Neuronal stem cell (in vitro differentiated cells): ENCODE measurements at regions not wholly inside any gene's neighbourhood (a gene's known extent, or its start where the extent isn't known, plus 50 kb on each side); places are given as distances from the start of the nearest gene placed in this dataset.
A peak's percentile ranks its signal among the peaks of the same experiment; 100 is the strongest.

Experiments used
- DNase-seq: peaks from one replicate; pipeline ENCODE4 v3.0.0-alpha.2; 2013; ENCODE audit warnings: low spot score
- H2AFZ ChIP-seq: one replicate; pipeline ENCODE4 v1.6.1; 2013; ENCODE audit warnings: mild to moderate bottlenecking, low read length, inconsistent platforms
- H2AK5ac ChIP-seq: 2 replicates; pipeline ENCODE4 v1.6.1; 2013; ENCODE audit warnings: low read depth, mild to moderate bottlenecking, inconsistent platforms, low read length, moderate library complexity, mixed read lengths
- H2BK120ac ChIP-seq: 2 replicates; pipeline ENCODE4 v1.6.1; 2013; ENCODE audit warnings: low read depth, mild to moderate bottlenecking, inconsistent platforms, low read length, moderate library complexity, mixed read lengths
- H2BK12ac ChIP-seq: one replicate; pipeline ENCODE4 v1.6.1; 2013; ENCODE audit warnings: low read length, inconsistent platforms
- H2BK15ac ChIP-seq: 2 replicates; pipeline ENCODE4 v1.6.1; 2013; ENCODE audit warnings: mild to moderate bottlenecking, low read length, inconsistent platforms, mixed read lengths
- H2BK5ac ChIP-seq: one replicate; pipeline ENCODE4 v1.6.1; 2013; ENCODE audit warnings: inconsistent platforms, mild to moderate bottlenecking, low read length, moderate library complexity
- H3K14ac ChIP-seq: one replicate; pipeline ENCODE4 v1.6.1; 2013; ENCODE audit warnings: low read length, inconsistent platforms
- H3K18ac ChIP-seq: 2 replicates; pipeline ENCODE4 v1.6.1; 2013; ENCODE audit warnings: low read length, inconsistent platforms
- H3K23ac ChIP-seq: 2 replicates; pipeline ENCODE4 v1.6.1; 2013; ENCODE audit warnings: low read depth, mild to moderate bottlenecking, mixed read lengths, low read length, inconsistent platforms; ENCODE audit not compliant: poor library complexity
- H3K27ac ChIP-seq: replicated peaks from 3 replicates; pipeline ENCODE4 v1.5.1; 2013; ENCODE audit warnings: low read length, inconsistent platforms
- H3K27me3 ChIP-seq, 3 experiments: 2 replicates each; pipeline ENCODE4 v1.6.1; 2013; ENCODE audit warnings: low read length in 3 of 3, mild to moderate bottlenecking in 2 of 3, inconsistent platforms in 1 of 3, low read depth in 1 of 3, mixed read lengths in 1 of 3, moderate library complexity in 1 of 3; ENCODE audit not compliant: control insufficient read depth in 3 of 3, insufficient read depth in 3 of 3
- H3K36me3 ChIP-seq, 2 donors: replicated peaks in 1 of 2; 2 replicates each; pipeline ENCODE4 v1.6.1; 2013; ENCODE audit warnings: low read length in 2 of 2; ENCODE audit not compliant: control insufficient read depth in 2 of 2, insufficient read depth in 2 of 2
- H3K4ac ChIP-seq: 2 replicates; pipeline ENCODE4 v1.6.1; 2013; ENCODE audit warnings: inconsistent platforms, mild to moderate bottlenecking, low read length, moderate library complexity
- H3K4me1 ChIP-seq, 2 donors: 1 replicate in 1 of 2; 2 replicates in 1 of 2; pipeline ENCODE4 v1.6.1; 2013; ENCODE audit warnings: low read length in 2 of 2, low read depth in 1 of 2; ENCODE audit not compliant: control insufficient read depth in 2 of 2, insufficient read depth in 1 of 2
- H3K4me2 ChIP-seq: one replicate; pipeline ENCODE4 v1.6.1; 2013; ENCODE audit warnings: mild to moderate bottlenecking, low read length, inconsistent platforms; ENCODE audit not compliant: insufficient read depth, poor library complexity, severe bottlenecking
- H3K4me3 ChIP-seq, 2 donors: 2 replicates each; pipeline ENCODE4 v1.5.1; 2013; ENCODE audit warnings: low read length in 2 of 2, mild to moderate bottlenecking in 2 of 2, inconsistent platforms in 1 of 2, moderate library complexity in 1 of 2
- H3K79me1 ChIP-seq: one replicate; pipeline ENCODE4 v1.6.1; 2013; ENCODE audit warnings: low read depth, mild to moderate bottlenecking, inconsistent platforms, low read length, moderate library complexity
- H3K9ac ChIP-seq: one replicate; pipeline ENCODE4 v1.6.1; 2013; ENCODE audit warnings: mild to moderate bottlenecking, low read depth, low read length, inconsistent platforms; ENCODE audit not compliant: poor library complexity
- H3K9me3 ChIP-seq, 2 donors: replicated peaks in 1 of 2; 2 replicates each; pipeline versions ENCODE3 to v1.6.1; 2013; ENCODE audit warnings: low read length in 2 of 2, mild to moderate bottlenecking in 2 of 2, inconsistent platforms in 1 of 2, low read depth in 1 of 2, mixed read lengths in 1 of 2, moderate library complexity in 1 of 2; ENCODE audit not compliant: control insufficient read depth in 2 of 2, insufficient read depth in 1 of 2
- H4K8ac ChIP-seq: one replicate; pipeline ENCODE4 v1.6.1; 2013; ENCODE audit warnings: low read depth, mild to moderate bottlenecking, inconsistent platforms, low read length, moderate library complexity
- H4K91ac ChIP-seq: one replicate; pipeline ENCODE4 v1.6.1; 2013; ENCODE audit warnings: low read length, low read depth, mild to moderate bottlenecking, inconsistent platforms; ENCODE audit not compliant: poor library complexity
- WGBS, 2 donors: extraction: QIAGEN DNeasy Blood & Tissue Kit; methylation state at CpG; one replicate each; pipeline ENCODE4 v1.1.7; 2013; ENCODE audit warnings: missing lambda C conversion rate in 2 of 2, mixed read lengths in 1 of 2; ENCODE audit not compliant: insufficient read length in 2 of 2, insufficient replicate concordance in 1 of 2; ENCODE audit errors: extremely low coverage in 2 of 2; 5-methylcytosine and 5-hydroxymethylcytosine counted together

DNA sequence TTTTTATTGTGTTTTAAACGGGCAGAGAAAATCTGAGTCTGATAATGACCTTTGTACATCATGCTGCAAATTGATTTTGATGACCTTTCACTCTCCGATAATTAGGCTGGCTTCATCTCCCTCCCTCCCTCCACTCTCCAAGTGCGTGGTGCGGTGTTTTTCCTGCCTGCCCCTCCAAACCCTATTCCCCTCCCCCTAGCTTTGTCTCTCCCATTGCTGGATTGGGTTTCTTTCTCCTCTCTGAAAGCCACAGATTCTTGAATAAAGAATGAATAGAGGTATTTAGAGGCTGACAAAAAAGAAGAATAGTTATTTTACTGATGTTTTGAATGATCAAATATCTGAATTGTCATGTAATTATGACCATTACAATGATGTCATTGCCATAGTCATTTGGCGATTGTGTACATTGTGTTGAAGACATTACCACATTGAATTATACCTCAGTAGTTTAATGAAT, 571.1 kb upstream of the ZNF608 start:
- H3K4me1 ChIP-seq, result peaks cover 3 to 24% of the 10 kb centered on the region in 2 donors
- no peak overlapping the region for H2BK12ac ChIP-seq
- H3K36me3 ChIP-seq, result no peaks in the 10 kb centered on the region
- no peak overlapping the region for H2BK15ac ChIP-seq
- H3K27me3 ChIP-seq, result no peaks in the 10 kb centered on the region
- H3K9ac ChIP-seq, result no peak overlapping the region
- H3K79me1 ChIP-seq, result no peaks in the 10 kb centered on the region
- DNase-seq, result peak; percentile 55
- H3K23ac ChIP-seq, result no peak overlapping the region
- H3K4me3 ChIP-seq, result no peak overlapping the region
- no peak overlapping the region for H3K4ac ChIP-seq
- no peak overlapping the region for H2BK5ac ChIP-seq
- WGBS, 2 donors, result no CpG with 5 or more reads among the region's 5 CpGs
- no peak overlapping the region for H3K4me2 ChIP-seq
- H3K27ac ChIP-seq, result no peak overlapping the region
- no peak overlapping the region for H4K8ac ChIP-seq
- H2BK120ac ChIP-seq, result no peak overlapping the region
- no peak overlapping the region for H4K91ac ChIP-seq
- no peak overlapping the region for H3K14ac ChIP-seq
- no peak overlapping the region for H2AK5ac ChIP-seq
- peak overlapping the region; percentile 51 for H2AFZ ChIP-seq
- H3K9me3 ChIP-seq, result peaks cover 0 to 19% of the 10 kb centered on the region in 2 donors
- H3K18ac ChIP-seq, result no peak overlapping the region

- peaks cover 0 to 3% of the 10 kb centered on the region in 2 donors for H3K9me3 ChIP-seq
- no peak for DNase-seq
- no peak overlapping the region for H4K8ac ChIP-seq
- no peak overlapping the region for H2BK120ac ChIP-seq
- H2AFZ ChIP-seq, result no peak overlapping the region
- no peaks in the 10 kb centered on the region for H3K36me3 ChIP-seq
- no peaks in the 10 kb centered on the region for H3K79me1 ChIP-seq
- no peaks in the 10 kb centered on the region for H3K27me3 ChIP-seq
- no peak overlapping the region for H3K4me3 ChIP-seq
- no peak overlapping the region for H3K4ac ChIP-seq
- no peak overlapping the region for H3K4me2 ChIP-seq
- H3K9ac ChIP-seq, result no peak overlapping the region
- WGBS, 2 donors, result no CpG with 5 or more reads among the region's 1 CpG
- H3K18ac ChIP-seq, result no peak overlapping the region
- H2BK15ac ChIP-seq, result no peak overlapping the region
- no peak overlapping the region for H3K27ac ChIP-seq
- no peak overlapping the region for H2AK5ac ChIP-seq
- no peak overlapping the region for H3K14ac ChIP-seq
- H2BK12ac ChIP-seq, result no peak overlapping the region
- H4K91ac ChIP-seq, result no peak overlapping the region
- H2BK5ac ChIP-seq, result no peak overlapping the region
- peaks cover 6 to 13% of the 10 kb centered on the region in 2 donors for H3K4me1 ChIP-seq
- H3K23ac ChIP-seq, result no peak overlapping the region
Measured at GRCh38 chr5:125321654-125322053, 575.2 kb upstream of the ZNF608 start.

- no CpG with 5 or more reads among the region's 2 CpGs for WGBS, 2 donors
- Histone ChIP-seq H3K14ac (no peak overlapping the region), H2BK12ac (no peak overlapping the region), H3K4me1 (peaks cover 0 to 6% of the 10 kb centered on the region in 2 donors), H4K91ac (no peak overlapping the region), H2BK15ac (no peak overlapping the region), H3K23ac (no peak overlapping the region), H3K27ac (no peak overlapping the region), H3K4me3 (no peak overlapping the region), H3K36me3 (no peaks in the 10 kb centered on the region), H3K27me3 (no peaks in the 10 kb centered on the region), H3K79me1 (no peaks in the 10 kb centered on the region), H3K18ac (no peak overlapping the region), H3K4ac (no peak overlapping the region), H2AK5ac (no peak overlapping the region), H2BK5ac (no peak overlapping the region), H4K8ac (no peak overlapping the region), H2BK120ac (no peak overlapping the region), H3K9me3 (peaks cover 0 to 4% of the 10 kb centered on the region in 2 donors), H3K9ac (no peak overlapping the region), H2AFZ (no peak overlapping the region), H3K4me2 (no peak overlapping the region)
- DNase-seq, result no peak
Measured at GRCh38 chr5:125323613-125324012, 577.2 kb upstream of the ZNF608 start.

- H3K79me1 ChIP-seq, result no peaks in the 10 kb centered on the region
- H3K14ac ChIP-seq, result no peak overlapping the region
- H3K4ac ChIP-seq, result no peak overlapping the region
- H4K8ac ChIP-seq, result no peak overlapping the region
- no peak overlapping the region for H2AK5ac ChIP-seq
- H3K4me2 ChIP-seq, result no peak overlapping the region
- no peak overlapping the region for H4K91ac ChIP-seq
- no peak overlapping the region for H2BK5ac ChIP-seq
- no peak overlapping the region for H2BK120ac ChIP-seq
- no CpG with 5 or more reads among the region's 4 CpGs for WGBS, 2 donors
- H3K4me3 ChIP-seq, result no peak overlapping the region
- peaks cover 0 to 6% of the 10 kb centered on the region in 2 donors for H3K4me1 ChIP-seq
- no peak overlapping the region for H3K27ac ChIP-seq
- no peak overlapping the region for H3K18ac ChIP-seq
- no peak for DNase-seq
- H3K27me3 ChIP-seq, result no peaks in the 10 kb centered on the region
- H3K9me3 ChIP-seq, result peaks cover 0 to 8% of the 10 kb centered on the region in 2 donors
- H2AFZ ChIP-seq, result peak overlapping the region; percentile 24
- no peak overlapping the region for H3K23ac ChIP-seq
- no peak overlapping the region for H2BK12ac ChIP-seq
- no peaks in the 10 kb centered on the region for H3K36me3 ChIP-seq
- H2BK15ac ChIP-seq, result no peak overlapping the region
- no peak overlapping the region for H3K9ac ChIP-seq
Measured at GRCh38 chr5:125325488-125326149, 579.2 kb upstream of the ZNF608 start.
